ENCODE measurements at regions not wholly inside any gene's neighbourhood (a gene's known extent, or its start where the extent isn't known, plus 50 kb on each side); places are given as distances from the start of the nearest gene placed in this dataset.

GRCh38 chr11:103662880-103663279 lies 373.6 kb upstream of the DDI1 start:
- TF ChIP-seq CTCF (conservative IDR thresholded peaks at IDR 0.05): no peak
- TF ChIP-seq EZH2 (IDR thresholded peaks at IDR 0.05; ENCODE audit: low read depth): no peak

Data from PC-9 (cell line).